HCT116 (cell line): ENCODE measurements at regions not wholly inside any gene's neighbourhood (a gene's known extent, or its start where the extent isn't known, plus 50 kb on each side); places are given as distances from the start of the nearest gene placed in this dataset.

Source experiments
- ATAC-seq: fragments of 200-7000 bp; cut with Tn5 transposase; 2 replicates; pipeline ENCODE4 v1.9.1; 2020; ENCODE audit warnings: mild to moderate bottlenecking, moderate library complexity
- BruUV-seq: library from RNA; stranded (reverse); fragments of 400-500 nt; replicated peaks from 2 replicates; lab custom pipeline; 2021; lab: Mats Ljungman, UMichigan
- CTCF ChIA-PET: fragments of 300-600 bp; sonication (Branson Sonifier 250); formaldehyde crosslinking; loops from one replicate; lab custom pipeline; 2021; ENCODE audit warnings: antibody characterized with exemption; lab: Charles Lee
- POLR2A ChIA-PET: fragments of 300-600, 350-600 bp; sonication (Branson Sonifier 250); formaldehyde crosslinking; loops from one replicate; lab custom pipeline; 2021; ENCODE audit warnings: antibody characterized with exemption; lab: Charles Lee
- RAD21 ChIA-PET, 2 experiments: fragments of 300-600 bp; sonication (Branson Sonifier 250); formaldehyde crosslinking; loops; one replicate each; lab custom pipeline; 2023; ENCODE audit warnings: low total read pairs in 2 of 2; ENCODE audit not compliant: uncharacterized antibody in 2 of 2, unreplicated experiment in 2 of 2, low non-redundant PET in 1 of 2; lab: Charles Lee
- DNase-seq: peaks from one replicate; pipeline ENCODE4 v3.0.0-alpha.2; 2010; ENCODE audit warnings: low read depth, low spot score
- H2AFZ ChIP-seq: fragments of 200-600 bp; shearing (Covaris generic), sonication (generic); 2 replicates; pipeline ENCODE4 v1.6.1; 2017; ENCODE audit warnings: low read depth, mixed run types, mixed read lengths, antibody characterized with exemption, low read length; ENCODE audit not compliant: poor library complexity, severe bottlenecking
- H3K27ac ChIP-seq: 2 replicates; pipeline ENCODE4 v1.5.1; 2012; ENCODE audit warnings: low read depth, low read length
- H3K27me3 ChIP-seq: fragments of 200-600 bp; sonication (generic); 2 replicates; pipeline ENCODE4 v1.6.1; 2016; ENCODE audit warnings: mixed run types, low read length, mixed read lengths; ENCODE audit not compliant: insufficient read depth
- H3K36me3 ChIP-seq, 2 experiments: fragments of 200-500 bp in 1 of 2; fragments of 200-600 bp in 1 of 2; sonication (Bioruptor generic) in 1 of 2; sonication (generic) in 1 of 2; 2 replicates each; pipeline versions ENCODE4 v1.5.1 to v1.6.1; 2014 to 2016; ENCODE audit warnings: low read length in 2 of 2, inconsistent platforms in 1 of 2, mixed read lengths in 1 of 2, mixed run types in 1 of 2; ENCODE audit not compliant: insufficient read depth in 2 of 2, control insufficient read depth in 1 of 2
- H3K4me1 ChIP-seq, 2 experiments: fragments of 200-600 bp in 1 of 2; sonication (generic) in 1 of 2; 2 replicates each; pipeline versions ENCODE4 v1.5.1 to v1.6.1; 2012 to 2017; ENCODE audit warnings: low read length in 2 of 2, inconsistent platforms in 1 of 2, mild to moderate bottlenecking in 1 of 2, mixed read lengths in 1 of 2, mixed run types in 1 of 2, moderate library complexity in 1 of 2; ENCODE audit not compliant: insufficient read depth in 2 of 2, control insufficient read depth in 1 of 2
- H3K4me2 ChIP-seq: fragments of 200-600 bp; sonication (generic); 2 replicates; pipeline ENCODE4 v1.6.1; 2017; ENCODE audit warnings: mixed run types, low read length, mixed read lengths
- H3K4me3 ChIP-seq, 2 experiments: fragments of 200-600 bp in 1 of 2; sonication (generic) in 1 of 2; replicated peaks in 1 of 2; 2 replicates each; pipeline ENCODE4 v1.5.1; 2011 to 2016; ENCODE audit warnings: low read length in 2 of 2, control low read depth in 1 of 2, low read depth in 1 of 2, mild to moderate bottlenecking in 1 of 2, mixed read lengths in 1 of 2, mixed run types in 1 of 2
- H3K79me2 ChIP-seq: fragments of 200-600 bp; sonication (generic); 2 replicates; pipeline ENCODE4 v1.6.1; 2017; ENCODE audit warnings: mild to moderate bottlenecking, mixed run types, low read length, moderate library complexity, mixed read lengths; ENCODE audit not compliant: insufficient read depth
- H3K9ac ChIP-seq: fragments of 200-600 bp; sonication (generic); 2 replicates; pipeline ENCODE4 v1.6.1; 2016; ENCODE audit warnings: low read length, mixed read lengths
- H3K9me2 ChIP-seq: fragments of 200-600 bp; sonication (generic), shearing (Covaris generic); 2 replicates; pipeline ENCODE4 v1.6.1; 2017; ENCODE audit warnings: mixed run types, mild to moderate bottlenecking, moderate library complexity; ENCODE audit not compliant: insufficient read depth
- H3K9me3 ChIP-seq, 2 experiments: fragments of 200-500 bp in 1 of 2; fragments of 200-600 bp in 1 of 2; sonication (Bioruptor generic) in 1 of 2; sonication (generic) in 1 of 2; 2 replicates each; pipeline ENCODE4 v1.6.1; 2014 to 2017; ENCODE audit warnings: low read length in 2 of 2, mixed read lengths in 2 of 2, inconsistent platforms in 1 of 2, low read depth in 1 of 2, mild to moderate bottlenecking in 1 of 2, mixed run types in 1 of 2, moderate library complexity in 1 of 2; ENCODE audit not compliant: control insufficient read depth in 1 of 2, insufficient read depth in 1 of 2
- H4K20me1 ChIP-seq: fragments of 200-600 bp; sonication (generic), shearing (Covaris generic); 2 replicates; pipeline ENCODE4 v1.6.1; 2017; ENCODE audit warnings: mixed run types, mild to moderate bottlenecking, moderate library complexity; ENCODE audit not compliant: insufficient read depth
- ATF3 ChIP-seq: IDR thresholded peaks from 2 replicates; pipeline ENCODE4 v1.6.1; 2012
- CBX3 ChIP-seq: IDR thresholded peaks from 2 replicates; pipeline ENCODE4 v1.6.1; 2012; ENCODE audit warnings: low read depth
- CEBPB ChIP-seq: IDR thresholded peaks from 2 replicates; pipeline ENCODE4 v1.6.1; 2012; ENCODE audit warnings: low read depth
- CTCF ChIP-seq, 3 experiments: fragments of 200-600 bp in 1 of 3; sonication (generic) in 1 of 3; IDR thresholded peaks in 2 of 3; conservative IDR thresholded peaks in 1 of 3; 2 replicates each; pipeline ENCODE4 v1.5.1; 2012 to 2017; ENCODE audit warnings: low read depth in 2 of 3, low read length in 2 of 3, antibody characterized with exemption in 1 of 3, borderline replicate concordance in 1 of 3, control low read depth in 1 of 3, mild to moderate bottlenecking in 1 of 3, mixed read lengths in 1 of 3, mixed run types in 1 of 3, moderate library complexity in 1 of 3; ENCODE audit not compliant: insufficient read depth in 1 of 3
- EZH2 ChIP-seq: fragments of 200-600 bp; sonication (generic); IDR thresholded peaks from 2 replicates; pipeline ENCODE4 v1.6.1; 2017; ENCODE audit warnings: antibody characterized with exemption, mixed run types
- FOSL1 ChIP-seq: IDR thresholded peaks from 2 replicates; pipeline ENCODE4 v1.6.1; 2012; ENCODE audit warnings: low read depth
- JUND ChIP-seq: IDR thresholded peaks from 2 replicates; pipeline ENCODE4 v1.6.1; 2012
- MAX ChIP-seq: IDR thresholded peaks from 2 replicates; pipeline ENCODE4 v1.6.1; 2012
- POLR2A ChIP-seq: IDR thresholded peaks from 2 replicates; pipeline ENCODE4 v1.7.0; 2011; ENCODE audit warnings: borderline replicate concordance; ENCODE audit not compliant: insufficient read depth, insufficient read length; ENCODE audit errors: extremely low read depth
- RAD21 ChIP-seq: IDR thresholded peaks from 2 replicates; pipeline ENCODE4 v1.6.1; 2012; ENCODE audit warnings: low read depth, mild to moderate bottlenecking
- SIN3A ChIP-seq: IDR thresholded peaks from 2 replicates; pipeline ENCODE4 v1.6.1; 2012; ENCODE audit warnings: low read depth
- SP1 ChIP-seq: IDR thresholded peaks from 2 replicates; pipeline ENCODE4 v1.6.1; 2012; ENCODE audit warnings: low read depth
- ZFX ChIP-seq: fragments of 450-650 bp; IDR thresholded peaks from 2 replicates; pipeline ENCODE4 v1.6.1; 2017
- intact Hi-C: fragments of 100-400 bp; cut with micrococcal nuclease; formaldehyde crosslinking; loops from 2 replicates; pipeline ENCODE4 v1.10.0; 2022
- TF ChIP-seq, protein P1 (sequence below): IDR thresholded peaks from 2 replicates; pipeline ENCODE4 v1.6.1; 2011; ENCODE audit warnings: mild to moderate bottlenecking, low read length, moderate library complexity; ENCODE audit not compliant: insufficient replicate concordance; ENCODE audit errors: extremely low read depth

- peak; percentile 49; the same call in 1 of the 2 replicates for ATAC-seq
- H3K79me2 ChIP-seq = no peaks in the 10 kb centered on the region
- no TSS peak for BruUV-seq
- no peaks in the 10 kb centered on the region for H3K36me3 ChIP-seq
- no peaks in the 10 kb centered on the region for H4K20me1 ChIP-seq
- RAD21 ChIA-PET = no interaction called here
- no peak overlapping the region for H3K9ac ChIP-seq
- H3K9me2 ChIP-seq = no peaks in the 10 kb centered on the region
- intact Hi-C loops = no loop called here
- H3K27me3 ChIP-seq = no peaks in the 10 kb centered on the region
- no peaks in the 10 kb centered on the region for H3K9me3 ChIP-seq
- no peak for TF ChIP-seq CEBPB
- TF ChIP-seq SP1 = no peak
- TF ChIP-seq SIN3A = no peak
- no peak for TF ChIP-seq FOSL1
- no peak for TF ChIP-seq ZFX
- no peak for TF ChIP-seq RAD21
- no peak for TF ChIP-seq CTCF (IDR thresholded peaks at IDR 0.05 in 2 of 3, conservative IDR thresholded peaks at IDR 0.05 in 1 of 3; ENCODE audit: borderline replicate concordance in 1 of 3, insufficient read depth in 1 of 3, low read depth in 2 of 3, low read length in 2 of 3)
- no peak for TF ChIP-seq MAX
- TF ChIP-seq ATF3 = no peak
- TF ChIP-seq EZH2 = no peak
- no peak for TF ChIP-seq JUND
- TF ChIP-seq, protein P1, sequence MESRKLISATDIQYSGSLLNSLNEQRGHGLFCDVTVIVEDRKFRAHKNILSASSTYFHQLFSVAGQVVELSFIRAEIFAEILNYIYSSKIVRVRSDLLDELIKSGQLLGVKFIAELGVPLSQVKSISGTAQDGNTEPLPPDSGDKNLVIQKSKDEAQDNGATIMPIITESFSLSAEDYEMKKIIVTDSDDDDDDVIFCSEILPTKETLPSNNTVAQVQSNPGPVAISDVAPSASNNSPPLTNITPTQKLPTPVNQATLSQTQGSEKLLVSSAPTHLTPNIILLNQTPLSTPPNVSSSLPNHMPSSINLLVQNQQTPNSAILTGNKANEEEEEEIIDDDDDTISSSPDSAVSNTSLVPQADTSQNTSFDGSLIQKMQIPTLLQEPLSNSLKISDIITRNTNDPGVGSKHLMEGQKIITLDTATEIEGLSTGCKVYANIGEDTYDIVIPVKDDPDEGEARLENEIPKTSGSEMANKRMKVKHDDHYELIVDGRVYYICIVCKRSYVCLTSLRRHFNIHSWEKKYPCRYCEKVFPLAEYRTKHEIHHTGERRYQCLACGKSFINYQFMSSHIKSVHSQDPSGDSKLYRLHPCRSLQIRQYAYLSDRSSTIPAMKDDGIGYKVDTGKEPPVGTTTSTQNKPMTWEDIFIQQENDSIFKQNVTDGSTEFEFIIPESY = no peak
- TF ChIP-seq CBX3 = no peak
- TF ChIP-seq POLR2A = no peak
- POLR2A ChIA-PET = no interaction called here
- H2AFZ ChIP-seq = no peak overlapping the region
- H3K4me2 ChIP-seq = no peak overlapping the region
- peaks cover 0 to 7% of the 10 kb centered on the region in 2 experiments; a peak in 2 of 4 replicates for H3K4me1 ChIP-seq
- DNase-seq = no peak
- no peak overlapping the region for H3K4me3 ChIP-seq
- no peak overlapping the region for H3K27ac ChIP-seq
- CTCF ChIA-PET = no interaction called here
Observed at GRCh38 chr2:220847589-220847988, 724.5 kb downstream of the EPHA4 start.
